ENCODE measurements at regions not wholly inside any gene's neighbourhood (a gene's known extent, or its start where the extent isn't known, plus 50 kb on each side); places are given as distances from the start of the nearest gene placed in this dataset.

GRCh38 chr19:31178833-31179470 is 170.3 kb downstream of the TSHZ3 start:
- DNase-seq (ENCODE audit: low read depth): no peak
- TF ChIP-seq CTCF (IDR thresholded peaks at IDR 0.05; ENCODE audit: insufficient read depth, low read length, poor library complexity, severe bottlenecking): no peak
- H3K27me3 ChIP-seq (ENCODE audit: control insufficient read depth, insufficient read depth, low read length): no peaks in the 10 kb centered on the region
- no peak overlapping the region for H3K4me3 ChIP-seq (ENCODE audit: low read depth, low read length)
- H3K36me3 ChIP-seq (ENCODE audit: control insufficient read depth, insufficient read depth, low read length): no peaks in the 10 kb centered on the region

DNA sequence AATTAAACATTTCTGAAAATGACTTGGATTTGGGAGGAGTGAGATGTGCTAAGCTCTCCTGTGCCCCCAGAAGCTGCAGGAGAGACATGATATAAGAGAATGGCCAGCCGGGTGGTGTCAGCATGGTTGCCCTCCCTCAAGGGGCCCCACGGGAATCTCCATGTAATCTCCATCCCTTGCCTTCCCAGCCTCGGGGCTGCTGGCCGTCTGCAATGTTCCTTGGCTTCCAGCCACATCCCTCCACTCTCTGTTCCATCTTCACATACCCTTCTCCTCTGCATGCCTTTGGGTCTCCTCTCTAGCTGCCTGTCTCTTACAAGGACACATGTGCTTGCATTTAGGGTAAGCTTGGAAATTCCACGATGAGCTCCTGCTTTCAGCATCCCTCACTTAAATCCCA is 172.0 kb downstream of the TSHZ3 start:
- Histone ChIP-seq H3K36me3 (ENCODE audit: control insufficient read depth, insufficient read depth, low read length) (no peaks in the 10 kb centered on the region), H3K4me3 (ENCODE audit: low read depth, low read length) (no peak overlapping the region), H3K27me3 (ENCODE audit: control insufficient read depth, insufficient read depth, low read length) (no peaks in the 10 kb centered on the region)
- no peak for DNase-seq (ENCODE audit: low read depth)
- TF ChIP-seq CTCF (IDR thresholded peaks at IDR 0.05; ENCODE audit: insufficient read depth, low read length, poor library complexity, severe bottlenecking): no peak

GRCh38 chr19:31175564-31176348 is 173.5 kb downstream of the TSHZ3 start:
- Histone ChIP-seq H3K27me3 (ENCODE audit: control insufficient read depth, insufficient read depth, low read length) (no peaks in the 10 kb centered on the region), H3K4me3 (ENCODE audit: low read depth, low read length) (no peak overlapping the region), H3K36me3 (ENCODE audit: control insufficient read depth, insufficient read depth, low read length) (no peaks in the 10 kb centered on the region)
- TF ChIP-seq CTCF (IDR thresholded peaks at IDR 0.05; ENCODE audit: insufficient read depth, low read length, poor library complexity, severe bottlenecking): no peak
- no peak for DNase-seq (ENCODE audit: low read depth)

GRCh38 chr19:31174948-31175347 is 174.3 kb downstream of the TSHZ3 start:
- Histone ChIP-seq H3K4me3 (ENCODE audit: low read depth, low read length) (no peak overlapping the region), H3K36me3 (ENCODE audit: control insufficient read depth, insufficient read depth, low read length) (no peaks in the 10 kb centered on the region), H3K27me3 (ENCODE audit: control insufficient read depth, insufficient read depth, low read length) (no peaks in the 10 kb centered on the region)
- TF ChIP-seq CTCF (IDR thresholded peaks at IDR 0.05; ENCODE audit: insufficient read depth, low read length, poor library complexity, severe bottlenecking): no peak
- no peak for DNase-seq (ENCODE audit: low read depth)

DNA sequence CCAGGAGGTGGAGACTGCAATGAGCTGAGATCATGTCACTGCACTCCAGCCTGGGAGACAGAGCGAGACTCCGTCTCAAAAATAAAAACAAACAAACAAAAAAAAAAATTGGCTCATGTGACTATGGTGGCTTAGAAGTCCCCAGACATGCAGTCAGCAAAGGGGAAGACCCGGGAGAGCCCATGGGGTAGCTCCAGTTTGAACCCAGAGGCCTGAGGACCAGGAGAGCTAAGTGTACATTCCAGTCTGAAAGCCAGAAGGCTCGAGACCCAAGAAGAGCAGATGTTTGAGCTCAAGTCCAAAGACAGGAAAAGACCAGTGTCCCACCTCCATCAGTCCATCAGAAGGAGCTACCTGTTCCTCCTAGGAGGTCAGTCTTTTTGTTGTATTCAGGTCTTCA is 175.2 kb downstream of the TSHZ3 start:
- H3K27me3 ChIP-seq (ENCODE audit: control insufficient read depth, insufficient read depth, low read length): no peaks in the 10 kb centered on the region
- H3K36me3 ChIP-seq (ENCODE audit: control insufficient read depth, insufficient read depth, low read length): no peaks in the 10 kb centered on the region
- no peak for TF ChIP-seq CTCF (IDR thresholded peaks at IDR 0.05; ENCODE audit: insufficient read depth, low read length, poor library complexity, severe bottlenecking)
- DNase-seq (ENCODE audit: low read depth): no peak
- H3K4me3 ChIP-seq (ENCODE audit: low read depth, low read length): no peak overlapping the region

Measured in kidney epithelial cell (primary cell).